Amygdala (tissue), 56 donors: ENCODE measurements at regions not wholly inside any gene's neighbourhood (a gene's known extent, or its start where the extent isn't known, plus 50 kb on each side); places are given as distances from the start of the nearest gene placed in this dataset.

Source experiments
- DNase-seq, 56 donors: peaks; one replicate each; lab custom pipeline; 2025; lab: John Stamatoyannopoulos, UW

DNA sequence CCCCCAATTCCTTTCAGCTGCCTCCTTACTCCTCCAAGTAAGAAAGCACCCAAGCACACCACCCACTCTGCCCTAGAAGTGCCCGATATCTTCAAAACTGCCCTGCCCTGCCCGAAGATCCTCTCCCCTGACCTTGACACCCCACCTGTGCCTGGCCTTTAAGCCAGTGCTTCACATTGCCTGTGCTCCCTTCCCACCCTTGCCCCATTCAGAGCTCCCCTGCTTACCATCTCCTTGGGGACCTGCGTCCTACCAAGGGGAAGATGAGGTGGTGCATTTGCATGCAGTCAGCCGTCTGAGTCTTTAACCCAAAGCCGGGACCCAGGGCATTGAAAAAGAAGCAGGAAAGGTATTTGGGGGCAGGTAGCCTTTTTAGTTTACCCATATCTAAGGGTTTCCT lies 73.5 kb upstream of the SLCO3A1 start:
- no peak for DNase-seq

DNA sequence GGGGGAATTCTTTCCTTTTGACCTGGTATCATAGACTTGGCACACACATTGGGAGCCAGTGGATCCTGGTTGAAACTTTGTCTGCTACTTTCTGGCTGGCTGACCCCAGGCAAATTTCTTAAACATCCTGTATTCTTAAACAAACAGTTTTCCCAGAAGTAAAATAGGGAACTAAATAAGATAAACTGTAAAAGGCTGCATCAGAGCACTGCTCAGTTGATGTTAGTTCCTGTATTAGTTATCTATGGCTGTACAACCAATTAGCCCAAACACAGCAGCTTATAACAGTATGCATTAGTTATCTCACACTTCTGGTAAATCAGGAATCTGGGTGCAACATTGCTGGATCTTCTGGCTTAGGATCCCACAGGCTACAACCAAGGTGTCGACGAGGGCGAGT lies 73.1 kb upstream of the SLCO3A1 start:
- DNase-seq, result no peak

- peak in 1 of 56 donors; percentile 28 for DNase-seq
These were observed 71.3 kb upstream of the SLCO3A1 start for GRCh38 chr15:91782221-91782620.

GRCh38 chr15:91783008-91783407 lies 70.5 kb upstream of the SLCO3A1 start:
- no peak for DNase-seq

DNA sequence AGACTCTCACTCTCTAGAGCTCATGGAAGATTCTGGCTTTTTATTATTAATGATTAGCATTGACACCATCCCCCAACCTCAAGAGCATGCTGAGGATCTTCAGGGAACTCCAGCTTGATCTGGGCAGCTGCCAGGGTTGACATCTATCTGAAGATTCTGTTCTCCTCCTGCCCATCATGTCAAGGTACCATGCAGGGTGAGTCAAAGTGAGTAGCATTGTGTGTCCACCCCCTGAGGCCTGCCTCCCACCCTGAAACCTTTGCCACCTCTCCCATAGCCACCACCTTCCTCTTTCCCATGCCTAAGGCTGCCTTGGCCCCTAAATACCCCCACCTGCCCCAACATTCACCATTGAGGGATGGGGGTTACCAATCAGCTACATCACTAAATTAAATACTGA lies 70.1 kb upstream of the SLCO3A1 start:
- DNase-seq, result no peak

DNA sequence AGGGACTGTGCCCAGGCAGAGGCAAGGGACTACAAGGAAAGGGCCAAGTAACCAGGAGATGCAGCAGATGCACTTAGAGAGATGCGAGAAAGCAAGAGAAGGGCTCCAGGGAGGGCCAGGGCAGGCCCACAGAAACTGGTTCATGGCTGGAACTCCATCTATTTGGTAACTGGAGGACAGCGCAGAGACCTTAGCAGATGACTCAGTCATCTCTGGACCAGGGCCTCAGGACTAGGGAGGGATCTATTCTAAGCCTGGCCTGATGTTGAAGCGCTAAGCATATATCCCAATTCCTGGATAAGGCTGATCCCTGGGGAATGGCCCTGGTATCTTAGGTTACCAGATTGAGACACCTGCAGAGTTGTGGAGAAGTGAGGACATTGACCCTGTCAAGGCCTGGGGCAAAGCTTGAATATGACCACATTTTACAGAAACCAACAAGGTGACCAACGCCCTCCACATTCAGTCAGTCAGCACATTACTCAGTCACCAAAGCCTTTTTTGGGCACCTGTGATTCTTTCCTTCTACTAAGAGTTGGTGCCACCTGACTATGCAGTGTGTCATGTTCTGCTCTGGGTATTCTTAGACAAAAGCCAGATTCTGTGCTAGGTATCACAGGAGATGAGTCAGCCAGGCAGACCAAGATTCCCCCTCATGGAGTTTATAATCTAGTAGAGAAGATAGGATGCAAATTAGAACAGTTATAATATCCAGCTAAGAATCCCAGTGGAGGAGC lies 68.4 kb upstream of the SLCO3A1 start:
- DNase-seq, result no peak

DNA sequence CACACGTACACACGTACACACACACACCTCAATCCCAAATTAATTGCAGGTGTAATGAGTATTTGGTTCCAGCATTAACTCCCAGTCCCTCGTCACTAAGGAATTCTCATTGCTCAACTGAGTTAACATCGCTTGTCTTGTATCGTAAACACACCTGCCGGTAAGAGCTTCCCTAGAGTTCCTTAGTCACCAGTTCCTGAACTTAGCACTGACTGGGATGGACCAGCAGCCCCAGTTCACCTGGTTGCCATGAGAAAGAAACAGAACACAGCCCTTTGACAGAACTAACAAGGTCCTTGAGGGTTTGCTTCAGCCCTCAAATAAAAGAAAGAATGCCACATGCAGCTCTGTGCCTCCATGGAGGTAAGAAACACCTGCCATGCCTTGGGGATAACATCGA lies 66.3 kb upstream of the SLCO3A1 start:
- no peak for DNase-seq

DNA sequence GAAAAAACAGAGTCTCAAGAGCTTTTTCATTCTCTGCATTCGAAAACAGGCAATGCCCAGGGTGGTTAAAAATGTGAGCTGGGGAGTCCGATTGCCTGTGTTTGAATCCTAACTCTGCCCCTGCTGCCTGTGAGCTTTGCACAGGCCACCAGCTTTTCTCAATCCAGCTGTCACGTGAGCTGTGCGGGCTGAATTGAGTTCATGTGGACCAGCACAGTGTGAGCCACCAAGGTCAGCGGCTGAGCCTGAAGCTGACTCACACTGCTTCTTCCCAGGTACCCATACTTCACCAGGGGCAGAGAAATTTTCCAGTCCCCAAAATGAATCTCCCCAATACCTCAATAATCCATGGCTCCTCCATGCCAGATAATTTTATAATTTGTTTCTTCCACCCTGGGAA lies 64.4 kb upstream of the SLCO3A1 start:
- no peak for DNase-seq

GRCh38 chr15:91790836-91791235 lies 62.7 kb upstream of the SLCO3A1 start:
- no peak for DNase-seq

DNA sequence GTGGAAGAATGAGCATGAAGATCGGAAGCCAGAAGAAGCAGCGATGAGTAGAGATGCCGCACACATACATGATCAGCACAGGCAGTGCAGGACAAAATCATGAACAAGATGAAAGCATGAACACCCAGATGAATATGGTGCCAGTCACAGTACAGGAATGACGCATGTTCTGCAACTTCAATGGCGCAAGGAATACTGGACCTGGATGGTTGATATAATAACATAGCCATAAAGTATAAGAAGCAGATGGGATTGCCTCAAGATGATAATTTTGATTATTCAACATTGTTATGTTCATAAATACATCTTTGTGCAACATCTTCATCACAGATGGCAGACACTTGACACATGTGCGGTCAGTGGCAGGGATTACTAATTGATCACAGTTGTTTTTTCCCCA lies 59.7 kb upstream of the SLCO3A1 start:
- DNase-seq, result no peak

DNA sequence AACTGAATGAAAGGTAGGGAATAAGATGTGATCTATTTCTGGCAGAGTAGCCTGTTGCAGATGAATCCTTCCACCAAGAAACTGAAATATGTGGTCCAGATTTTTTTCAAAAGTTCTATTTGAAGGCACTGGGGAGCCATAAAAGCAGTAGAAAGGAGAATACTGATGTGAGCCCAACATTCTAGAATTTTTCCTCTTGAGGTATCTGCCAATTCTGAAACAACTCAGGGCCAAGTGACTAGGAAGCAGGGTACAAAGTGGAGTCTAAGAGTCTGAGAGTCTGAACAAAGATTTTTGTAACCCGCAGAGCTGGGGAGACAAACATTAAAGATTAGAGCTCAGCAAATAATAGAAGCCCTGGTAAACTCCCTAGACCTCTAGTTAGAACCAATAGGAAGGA lies 58.3 kb upstream of the SLCO3A1 start:
- no peak for DNase-seq

DNA sequence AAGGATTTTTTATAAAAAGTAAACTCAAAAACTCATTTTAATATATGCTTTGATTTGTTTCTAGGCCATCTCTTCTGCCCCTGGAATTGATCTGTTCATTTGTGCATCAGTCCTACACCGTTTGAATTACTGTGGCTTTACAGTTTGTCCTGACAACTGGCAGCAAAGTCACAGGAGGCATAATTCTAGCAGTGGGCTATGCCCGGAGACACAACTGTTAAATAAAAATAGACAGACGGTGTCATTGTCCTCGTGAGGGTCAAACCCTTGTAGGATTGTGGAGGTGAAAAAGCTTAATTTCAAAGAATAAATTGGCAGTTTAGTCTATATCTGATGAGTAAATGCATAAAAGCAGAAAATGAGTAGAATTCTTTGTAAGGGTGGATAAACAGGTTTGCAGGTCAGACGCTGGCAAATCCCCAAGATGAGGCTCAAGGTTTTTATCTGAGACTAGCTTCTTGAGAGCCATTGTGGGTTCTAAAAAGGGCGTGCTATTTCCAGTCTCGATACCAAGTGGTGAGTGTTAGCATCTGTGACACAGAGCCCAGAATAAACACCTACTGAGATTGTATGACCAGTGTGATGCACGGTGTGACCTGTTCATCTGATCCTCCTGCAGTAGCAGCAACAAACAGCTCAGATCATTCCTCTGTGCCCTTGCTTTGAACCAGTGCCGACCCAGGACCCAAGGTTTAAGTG lies 51.5 kb upstream of the SLCO3A1 start:
- DNase-seq, result no peak

DNA sequence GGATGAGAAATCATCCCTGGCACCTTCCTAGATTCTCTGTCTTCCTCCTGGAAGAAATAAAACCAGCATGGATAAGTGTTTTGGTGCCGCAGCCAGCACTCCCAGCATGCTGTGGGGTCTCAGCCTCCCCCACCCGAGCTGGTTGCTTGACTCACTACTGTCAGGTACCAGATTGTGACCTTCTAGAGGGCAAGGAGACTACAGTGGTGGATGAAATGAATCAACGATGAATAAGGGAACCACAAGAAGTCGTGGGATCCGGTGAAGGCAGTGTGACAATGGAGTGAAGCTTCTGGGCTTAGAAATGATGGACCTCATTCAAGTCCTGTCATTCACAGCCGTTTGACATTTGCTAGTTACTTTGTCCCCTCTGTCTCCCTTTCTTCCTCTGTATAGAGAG lies 50.2 kb upstream of the SLCO3A1 start:
- DNase-seq, result no peak
